ENCODE measurements at regions not wholly inside any gene's neighbourhood (a gene's known extent, or its start where the extent isn't known, plus 50 kb on each side); places are given as distances from the start of the nearest gene placed in this dataset.

DNA sequence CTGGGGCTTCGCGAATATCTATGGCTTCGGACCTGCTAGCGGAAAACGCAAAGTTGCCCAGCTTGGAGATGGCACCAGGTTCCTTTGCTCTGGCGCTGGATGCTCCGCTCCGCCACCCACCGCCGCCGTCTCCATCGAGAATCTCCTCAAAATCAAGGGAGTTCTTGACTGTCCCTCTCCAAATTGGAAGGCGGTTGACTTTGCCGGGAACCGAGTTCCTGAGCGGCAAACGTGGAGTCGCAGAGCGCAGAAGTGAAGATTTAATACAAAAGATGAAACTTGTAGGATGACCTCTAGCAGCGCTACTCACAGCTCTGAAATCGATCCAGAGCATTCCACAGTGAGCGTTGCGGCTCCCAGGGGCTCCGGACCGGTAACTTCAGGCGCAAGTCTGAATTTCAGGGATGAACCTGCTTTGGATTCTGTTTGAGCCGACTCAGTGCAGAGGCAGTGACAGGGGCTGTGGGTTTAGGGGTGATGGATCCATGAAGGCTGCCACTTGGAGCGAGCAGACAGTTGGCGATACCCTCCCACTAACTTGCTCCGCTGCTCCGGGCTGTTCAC lies 1641.5 kb upstream of the C9orf72 start:
- TF ChIP-seq CTCF (conservative IDR thresholded peaks at IDR 0.05; ENCODE audit: low read depth, low read length) (no peak), POLR2A (IDR thresholded peaks at IDR 0.05; ENCODE audit: low read depth, low read length) (no peak), USF2 (IDR thresholded peaks at IDR 0.05; ENCODE audit: low read depth, low read length) (no peak), RAD21 (IDR thresholded peaks at IDR 0.05; ENCODE audit: low read length) (no peak), CEBPB (IDR thresholded peaks at IDR 0.05; ENCODE audit: low read depth, low read length) (no peak), SMC3 (IDR thresholded peaks at IDR 0.05; ENCODE audit: low read depth, low read length) (no peak), RFX5 (IDR thresholded peaks at IDR 0.05; ENCODE audit: low read depth, low read length) (no peak)
- TF ChIP-seq, protein P1, sequence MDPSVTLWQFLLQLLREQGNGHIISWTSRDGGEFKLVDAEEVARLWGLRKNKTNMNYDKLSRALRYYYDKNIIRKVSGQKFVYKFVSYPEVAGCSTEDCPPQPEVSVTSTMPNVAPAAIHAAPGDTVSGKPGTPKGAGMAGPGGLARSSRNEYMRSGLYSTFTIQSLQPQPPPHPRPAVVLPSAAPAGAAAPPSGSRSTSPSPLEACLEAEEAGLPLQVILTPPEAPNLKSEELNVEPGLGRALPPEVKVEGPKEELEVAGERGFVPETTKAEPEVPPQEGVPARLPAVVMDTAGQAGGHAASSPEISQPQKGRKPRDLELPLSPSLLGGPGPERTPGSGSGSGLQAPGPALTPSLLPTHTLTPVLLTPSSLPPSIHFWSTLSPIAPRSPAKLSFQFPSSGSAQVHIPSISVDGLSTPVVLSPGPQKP (IDR thresholded peaks at IDR 0.05; ENCODE audit: borderline replicate concordance, low read depth, low read length) = no peak
